ENCODE measurements at regions not wholly inside any gene's neighbourhood (a gene's known extent, or its start where the extent isn't known, plus 50 kb on each side); places are given as distances from the start of the nearest gene placed in this dataset.

DNA sequence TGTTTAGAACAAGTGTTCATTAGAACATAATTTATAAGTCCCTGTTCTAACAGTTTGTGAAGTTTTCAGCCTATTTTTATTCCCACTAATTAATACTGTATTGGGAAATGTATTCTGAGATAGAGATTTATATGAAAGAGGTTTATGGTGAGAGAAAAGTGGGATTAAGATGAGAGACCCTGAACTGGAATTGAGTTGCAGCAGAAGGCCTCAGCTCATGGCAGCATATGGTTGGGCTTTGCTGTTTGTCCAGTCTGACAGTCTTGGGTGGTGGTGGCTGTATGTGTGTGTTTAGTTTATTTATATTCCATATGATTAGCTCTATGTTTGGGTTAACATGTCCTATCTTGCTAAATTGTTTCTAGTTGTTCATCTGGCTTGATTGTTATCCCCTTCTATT lies 575.1 kb downstream of the SLITRK5 start:
- no peak for TF ChIP-seq POLR2AphosphoS5 (IDR thresholded peaks at IDR 0.05)
- no peak for TF ChIP-seq POLR2A (IDR thresholded peaks at IDR 0.05)
- TF ChIP-seq, protein P1, sequence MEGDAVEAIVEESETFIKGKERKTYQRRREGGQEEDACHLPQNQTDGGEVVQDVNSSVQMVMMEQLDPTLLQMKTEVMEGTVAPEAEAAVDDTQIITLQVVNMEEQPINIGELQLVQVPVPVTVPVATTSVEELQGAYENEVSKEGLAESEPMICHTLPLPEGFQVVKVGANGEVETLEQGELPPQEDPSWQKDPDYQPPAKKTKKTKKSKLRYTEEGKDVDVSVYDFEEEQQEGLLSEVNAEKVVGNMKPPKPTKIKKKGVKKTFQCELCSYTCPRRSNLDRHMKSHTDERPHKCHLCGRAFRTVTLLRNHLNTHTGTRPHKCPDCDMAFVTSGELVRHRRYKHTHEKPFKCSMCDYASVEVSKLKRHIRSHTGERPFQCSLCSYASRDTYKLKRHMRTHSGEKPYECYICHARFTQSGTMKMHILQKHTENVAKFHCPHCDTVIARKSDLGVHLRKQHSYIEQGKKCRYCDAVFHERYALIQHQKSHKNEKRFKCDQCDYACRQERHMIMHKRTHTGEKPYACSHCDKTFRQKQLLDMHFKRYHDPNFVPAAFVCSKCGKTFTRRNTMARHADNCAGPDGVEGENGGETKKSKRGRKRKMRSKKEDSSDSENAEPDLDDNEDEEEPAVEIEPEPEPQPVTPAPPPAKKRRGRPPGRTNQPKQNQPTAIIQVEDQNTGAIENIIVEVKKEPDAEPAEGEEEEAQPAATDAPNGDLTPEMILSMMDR (IDR thresholded peaks at IDR 0.05): no peak
